ENCODE measurements at regions not wholly inside any gene's neighbourhood (a gene's known extent, or its start where the extent isn't known, plus 50 kb on each side); places are given as distances from the start of the nearest gene placed in this dataset.

DNA sequence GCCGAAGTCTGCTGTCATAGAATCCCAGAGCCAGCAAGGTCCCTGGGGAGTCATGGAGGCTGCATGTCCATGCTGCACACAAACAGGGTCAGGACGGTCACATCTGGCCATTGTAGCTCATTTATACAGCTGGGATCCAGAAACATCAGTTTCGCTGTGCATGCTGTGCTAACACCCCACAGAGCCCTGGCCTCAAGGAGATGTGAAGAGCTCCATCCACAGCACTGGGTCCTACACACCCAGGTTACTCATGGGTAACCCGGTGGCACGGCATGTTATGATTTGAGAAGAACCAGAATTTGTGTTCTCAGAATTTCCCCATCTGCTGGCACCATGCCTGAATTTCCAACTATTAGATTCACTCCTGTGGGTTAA lies 146.3 kb upstream of the ARHGAP20 start:
- no peaks in the 10 kb centered on the region for H3K27me3 Mint-ChIP-seq (ENCODE audit: low read depth)
- no peak overlapping the region for H3K4me3 Mint-ChIP-seq
- no peaks in the 10 kb centered on the region for H3K9me3 Mint-ChIP-seq
- Histone ChIP-seq H3K27me3 (ENCODE audit: insufficient read depth, low read length) (no peaks in the 10 kb centered on the region), H3K9ac (ENCODE audit: extremely low read depth, insufficient read length, low read length) (no peak overlapping the region), H3T11ph (ENCODE audit: low read length) (no peak overlapping the region), H3K23ac (ENCODE audit: insufficient read length, low read depth, low read length) (no peak overlapping the region), H3K9me3 (ENCODE audit: control insufficient read depth, low read depth, low read length) (no peaks in the 10 kb centered on the region), H3K14ac (ENCODE audit: insufficient read depth, low read length) (no peak overlapping the region), H3K4me1 (ENCODE audit: insufficient read depth, low read length) (no peaks in the 10 kb centered on the region; the same call in 1 of the 2 replicates), H3K27ac (ENCODE audit: insufficient read length, low read depth, low read length) (no peak overlapping the region), H4K8ac (replicated peaks; ENCODE audit: insufficient read length, low read depth, low read length) (peak overlapping the region; percentile 95), H3K4ac (ENCODE audit: low read depth, low read length) (no peak overlapping the region), H2BK120ac (ENCODE audit: low read depth, low read length, poor library complexity, severe bottlenecking) (no peak overlapping the region), H3K23me2 (ENCODE audit: insufficient read length, low read depth, low read length, poor library complexity, severe bottlenecking) (no peaks in the 10 kb centered on the region), H4K91ac (ENCODE audit: insufficient read length, low read depth, low read length) (no peak overlapping the region), H3K4me2 (ENCODE audit: insufficient read depth, insufficient read length, low read length) (no peak overlapping the region), H3K56ac (ENCODE audit: insufficient read length, low read depth, low read length) (no peak overlapping the region), H2BK5ac (ENCODE audit: insufficient read length, low read length) (no peak overlapping the region), H3K79me1 (ENCODE audit: insufficient read depth, low read depth, low read length, poor library complexity, severe bottlenecking) (no peaks in the 10 kb centered on the region), H4K20me1 (ENCODE audit: control insufficient read depth, insufficient read depth, insufficient read length) (no peaks in the 10 kb centered on the region), H2BK15ac (ENCODE audit: low read depth, low read length) (no peak overlapping the region), H3K18ac (ENCODE audit: insufficient read length, low read depth, low read length) (no peak overlapping the region), H2AFZ (ENCODE audit: low read length) (no peak overlapping the region), H3K79me2 (ENCODE audit: insufficient read depth, low read length) (no peaks in the 10 kb centered on the region), H2AK5ac (ENCODE audit: insufficient read length, low read length) (no peak overlapping the region), H2BK12ac (ENCODE audit: insufficient read length, low read depth, low read length) (no peak overlapping the region), H2BK20ac (ENCODE audit: low read depth, low read length, poor library complexity, severe bottlenecking) (no peak overlapping the region), H4K5ac (ENCODE audit: insufficient read length, low read depth, low read length) (no peak overlapping the region)
- TF ChIP-seq, protein P1, sequence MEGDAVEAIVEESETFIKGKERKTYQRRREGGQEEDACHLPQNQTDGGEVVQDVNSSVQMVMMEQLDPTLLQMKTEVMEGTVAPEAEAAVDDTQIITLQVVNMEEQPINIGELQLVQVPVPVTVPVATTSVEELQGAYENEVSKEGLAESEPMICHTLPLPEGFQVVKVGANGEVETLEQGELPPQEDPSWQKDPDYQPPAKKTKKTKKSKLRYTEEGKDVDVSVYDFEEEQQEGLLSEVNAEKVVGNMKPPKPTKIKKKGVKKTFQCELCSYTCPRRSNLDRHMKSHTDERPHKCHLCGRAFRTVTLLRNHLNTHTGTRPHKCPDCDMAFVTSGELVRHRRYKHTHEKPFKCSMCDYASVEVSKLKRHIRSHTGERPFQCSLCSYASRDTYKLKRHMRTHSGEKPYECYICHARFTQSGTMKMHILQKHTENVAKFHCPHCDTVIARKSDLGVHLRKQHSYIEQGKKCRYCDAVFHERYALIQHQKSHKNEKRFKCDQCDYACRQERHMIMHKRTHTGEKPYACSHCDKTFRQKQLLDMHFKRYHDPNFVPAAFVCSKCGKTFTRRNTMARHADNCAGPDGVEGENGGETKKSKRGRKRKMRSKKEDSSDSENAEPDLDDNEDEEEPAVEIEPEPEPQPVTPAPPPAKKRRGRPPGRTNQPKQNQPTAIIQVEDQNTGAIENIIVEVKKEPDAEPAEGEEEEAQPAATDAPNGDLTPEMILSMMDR (conservative IDR thresholded peaks at IDR 0.05) = no peak
- H3K36me3 Mint-ChIP-seq (ENCODE audit: insufficient read depth in 1 of 3, low read depth in 3 of 3) = no peaks in the 10 kb centered on the region
- WGBS (ENCODE audit: extremely low coverage, insufficient read length, low lambda C conversion rate) = no CpG with 5 or more reads among the region's 5 CpGs
- H3K4me1 Mint-ChIP-seq = peaks cover 0 to 8% of the 10 kb centered on the region in 2 experiments; a peak in 1 of 4 replicates
- no peak for DNase-seq
- H3K27ac Mint-ChIP-seq = peak overlapping the region in 1 of 3 experiments; percentile 72; a peak in 1 of 7 replicates
